K562 (cell line): ENCODE measurements at regions not wholly inside any gene's neighbourhood (a gene's known extent, or its start where the extent isn't known, plus 50 kb on each side); places are given as distances from the start of the nearest gene placed in this dataset.

ENCODE experiments used
- ESRRB ChIP-seq: fragments of 250-450 bp; sonication (Bioruptor Pico); IDR thresholded peaks from 2 replicates; pipeline ENCODE4 v1.5.0; 2020; ENCODE audit warnings: mild to moderate bottlenecking, moderate library complexity, borderline replicate concordance
- KAT8 ChIP-seq: fragments of 450-650 bp; IDR thresholded peaks from 2 replicates; pipeline ENCODE4 v1.6.1; 2016; ENCODE audit warnings: low read depth, mild to moderate bottlenecking
- MCM7 ChIP-seq, 2 experiments: fragments of 450-650 bp; IDR thresholded peaks; 2 replicates each; pipeline ENCODE4 v1.6.1; 2016 to 2018
- NR2C2 ChIP-seq, 2 experiments: fragments of 200-800 bp in 1 of 2; sonication (Bioruptor generic) in 1 of 2; sonication (generic) in 1 of 2; formaldehyde crosslinking in 1 of 2; IDR thresholded peaks; 2 replicates each; pipeline versions ENCODE4 v1.6.1 to v1.8.0; 2016 to 2022; ENCODE audit warnings: mild to moderate bottlenecking in 1 of 2, missing compliant biosample characterization in 1 of 2, missing genetic modification characterization in 1 of 2, missing genetic modification reagents in 1 of 2
- POLR2AphosphoS2 ChIP-seq: IDR thresholded peaks from 2 replicates; pipeline ENCODE4 v1.6.1; 2012; ENCODE audit warnings: low read length, improper control_type of control experiment
- RHOXF2B ChIP-seq: fragments of 250-450 bp; sonication (Bioruptor Pico); conservative IDR thresholded peaks from 2 replicates; pipeline ENCODE4 v1.5.1; 2021
- ZNF184 ChIP-seq: sonication (generic); formaldehyde crosslinking; IDR thresholded peaks from 2 replicates; pipeline ENCODE4 v1.5.0; 2020; ENCODE audit warnings: missing genetic modification reagents
- ZNF644 ChIP-seq: fragments of 200-800 bp; sonication (Bioruptor generic); IDR thresholded peaks from 2 replicates; pipeline ENCODE4 v1.6.1; 2016; ENCODE audit warnings: low read depth, missing genetic modification characterization, missing compliant biosample characterization
- TF ChIP-seq, protein P1 (sequence below), 2 experiments: fragments of 450-650 bp in 1 of 2; sonication (generic) in 1 of 2; formaldehyde crosslinking in 1 of 2; IDR thresholded peaks; 2 replicates each; pipeline versions ENCODE4 v1.7.1 to v1.9.0; 2016 to 2022; ENCODE audit warnings: inconsistent platforms in 1 of 2, mild to moderate bottlenecking in 1 of 2, missing genetic modification reagents in 1 of 2
- TF ChIP-seq, protein P2 (sequence below): fragments of 450-650 bp; formaldehyde crosslinking; IDR thresholded peaks from 2 replicates; pipeline ENCODE4 v1.4.0; 2020; ENCODE audit warnings: mild to moderate bottlenecking, moderate library complexity

DNA sequence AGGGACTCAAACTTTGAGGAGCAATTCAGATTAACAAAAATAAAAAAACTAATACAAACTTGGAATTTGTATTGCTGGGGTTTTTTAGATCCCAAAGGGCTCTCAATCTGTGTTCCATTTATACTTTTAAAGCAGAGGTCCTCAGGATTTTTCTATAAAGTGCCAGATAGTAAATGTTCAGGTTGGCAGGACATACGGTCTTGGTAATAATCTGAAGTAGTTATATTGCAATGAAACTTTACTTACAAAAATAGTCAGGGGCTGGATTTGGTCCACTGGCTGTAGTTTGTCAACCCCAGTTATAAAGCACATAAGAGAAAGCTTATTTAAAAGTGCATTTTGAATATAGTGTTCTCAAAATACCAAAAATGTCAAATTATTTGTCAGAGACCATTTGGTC is 164.1 kb upstream of the CTSO start (continued):
- TF ChIP-seq, protein P1, sequence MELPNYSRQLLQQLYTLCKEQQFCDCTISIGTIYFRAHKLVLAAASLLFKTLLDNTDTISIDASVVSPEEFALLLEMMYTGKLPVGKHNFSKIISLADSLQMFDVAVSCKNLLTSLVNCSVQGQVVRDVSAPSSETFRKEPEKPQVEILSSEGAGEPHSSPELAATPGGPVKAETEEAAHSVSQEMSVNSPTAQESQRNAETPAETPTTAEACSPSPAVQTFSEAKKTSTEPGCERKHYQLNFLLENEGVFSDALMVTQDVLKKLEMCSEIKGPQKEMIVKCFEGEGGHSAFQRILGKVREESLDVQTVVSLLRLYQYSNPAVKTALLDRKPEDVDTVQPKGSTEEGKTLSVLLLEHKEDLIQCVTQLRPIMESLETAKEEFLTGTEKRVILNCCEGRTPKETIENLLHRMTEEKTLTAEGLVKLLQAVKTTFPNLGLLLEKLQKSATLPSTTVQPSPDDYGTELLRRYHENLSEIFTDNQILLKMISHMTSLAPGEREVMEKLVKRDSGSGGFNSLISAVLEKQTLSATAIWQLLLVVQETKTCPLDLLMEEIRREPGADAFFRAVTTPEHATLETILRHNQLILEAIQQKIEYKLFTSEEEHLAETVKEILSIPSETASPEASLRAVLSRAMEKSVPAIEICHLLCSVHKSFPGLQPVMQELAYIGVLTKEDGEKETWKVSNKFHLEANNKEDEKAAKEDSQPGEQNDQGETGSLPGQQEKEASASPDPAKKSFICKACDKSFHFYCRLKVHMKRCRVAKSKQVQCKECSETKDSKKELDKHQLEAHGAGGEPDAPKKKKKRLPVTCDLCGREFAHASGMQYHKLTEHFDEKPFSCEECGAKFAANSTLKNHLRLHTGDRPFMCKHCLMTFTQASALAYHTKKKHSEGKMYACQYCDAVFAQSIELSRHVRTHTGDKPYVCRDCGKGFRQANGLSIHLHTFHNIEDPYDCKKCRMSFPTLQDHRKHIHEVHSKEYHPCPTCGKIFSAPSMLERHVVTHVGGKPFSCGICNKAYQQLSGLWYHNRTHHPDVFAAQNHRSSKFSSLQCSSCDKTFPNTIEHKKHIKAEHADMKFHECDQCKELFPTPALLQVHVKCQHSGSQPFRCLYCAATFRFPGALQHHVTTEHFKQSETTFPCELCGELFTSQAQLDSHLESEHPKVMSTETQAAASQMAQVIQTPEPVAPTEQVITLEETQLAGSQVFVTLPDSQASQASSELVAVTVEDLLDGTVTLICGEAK (IDR thresholded peaks at IDR 0.05) = no peak
- TF ChIP-seq, protein P1 (CRISPR knock-in tag; IDR thresholded peaks at IDR 0.05) = no peak
- no peak for TF ChIP-seq NR2C2 (CRISPR knock-in tag; IDR thresholded peaks at IDR 0.05)
- TF ChIP-seq NR2C2 (tag; IDR thresholded peaks at IDR 0.05) = no peak
- no peak for TF ChIP-seq RHOXF2B
- TF ChIP-seq ZNF644 (tag) = no peak
- TF ChIP-seq ZNF184 (CRISPR knock-in tag) = no peak
- no peak for TF ChIP-seq POLR2AphosphoS2
- no peak for TF ChIP-seq KAT8
- no peak for TF ChIP-seq ESRRB (CRISPR knock-in tag)
- TF ChIP-seq, protein P2, sequence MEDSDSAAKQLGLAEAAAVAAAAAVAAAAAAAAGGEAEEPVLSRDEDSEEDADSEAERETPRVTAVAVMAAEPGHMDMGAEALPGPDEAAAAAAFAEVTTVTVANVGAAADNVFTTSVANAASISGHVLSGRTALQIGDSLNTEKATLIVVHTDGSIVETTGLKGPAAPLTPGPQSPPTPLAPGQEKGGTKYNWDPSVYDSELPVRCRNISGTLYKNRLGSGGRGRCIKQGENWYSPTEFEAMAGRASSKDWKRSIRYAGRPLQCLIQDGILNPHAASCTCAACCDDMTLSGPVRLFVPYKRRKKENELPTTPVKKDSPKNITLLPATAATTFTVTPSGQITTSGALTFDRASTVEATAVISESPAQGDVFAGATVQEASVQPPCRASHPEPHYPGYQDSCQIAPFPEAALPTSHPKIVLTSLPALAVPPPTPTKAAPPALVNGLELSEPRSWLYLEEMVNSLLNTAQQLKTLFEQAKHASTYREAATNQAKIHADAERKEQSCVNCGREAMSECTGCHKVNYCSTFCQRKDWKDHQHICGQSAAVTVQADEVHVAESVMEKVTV (CRISPR knock-in tag) = no peak
- TF ChIP-seq MCM7 (IDR thresholded peaks at IDR 0.05) = no peak
